HG03103 (cell line): ENCODE measurements at regions not wholly inside any gene's neighbourhood (a gene's known extent, or its start where the extent isn't known, plus 50 kb on each side); places are given as distances from the start of the nearest gene placed in this dataset.

Experiments
- ATAC-seq: cut with Tn5 transposase; IDR thresholded peaks from one replicate; pipeline ENCODE4 v1.9.1; 2021; ENCODE audit warnings: low read depth; ENCODE audit not compliant: unreplicated experiment

- ATAC-seq: no peak
Observed at GRCh38 chr15:96561593-96561992, 231.1 kb downstream of the NR2F2 start.

- ATAC-seq: no peak
Observed at GRCh38 chr15:96564546-96564945, 234.0 kb downstream of the NR2F2 start.

- no peak for ATAC-seq
Observed at GRCh38 chr15:96565266-96565665, 234.8 kb downstream of the NR2F2 start.

- ATAC-seq: no peak
Observed at GRCh38 chr15:96574782-96575181, 244.3 kb downstream of the NR2F2 start.

GRCh38 chr15:96576596-96576995 lies 246.1 kb downstream of the NR2F2 start:
- no peak for ATAC-seq

DNA sequence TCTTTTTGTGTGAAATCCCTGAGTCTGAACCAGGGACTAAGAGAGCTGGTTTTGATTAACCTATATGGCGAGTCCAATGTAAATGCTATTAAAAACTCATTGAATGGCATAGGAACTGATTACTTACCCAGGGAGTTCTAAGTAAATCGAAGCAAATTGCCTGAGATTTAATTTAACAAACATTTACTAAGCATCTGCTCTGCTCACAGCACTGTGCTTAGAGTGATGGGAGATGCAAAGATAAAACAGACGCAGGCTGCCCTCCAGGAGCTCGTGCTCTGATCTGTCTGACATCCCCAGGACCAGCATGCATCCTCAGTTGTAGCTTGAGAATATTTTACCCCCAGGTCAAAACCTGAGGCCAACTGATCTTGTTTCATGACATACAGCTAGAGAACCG lies 247.9 kb downstream of the NR2F2 start:
- ATAC-seq: no peak

DNA sequence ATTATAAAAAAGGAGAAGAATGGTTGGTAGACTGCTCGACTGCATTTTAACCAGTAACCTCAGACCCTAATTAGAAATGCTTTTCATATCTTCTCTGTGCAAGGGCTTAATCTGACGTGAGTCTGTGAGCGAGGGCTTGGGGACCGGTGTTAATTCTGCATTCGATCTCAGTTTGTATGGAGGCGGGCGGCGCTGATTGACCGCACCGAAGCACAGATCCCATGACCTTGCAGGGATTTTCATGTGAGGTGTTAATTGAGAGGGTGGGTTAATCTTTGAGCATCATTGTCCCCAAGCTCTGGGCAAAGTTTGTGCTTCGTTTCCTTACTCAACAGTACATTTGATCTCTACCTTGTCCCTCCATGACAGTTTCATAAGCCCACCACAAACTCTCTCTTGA lies 250.9 kb downstream of the NR2F2 start:
- ATAC-seq: no peak

GRCh38 chr15:96582473-96582872 lies 252.0 kb downstream of the NR2F2 start:
- ATAC-seq: no peak

DNA sequence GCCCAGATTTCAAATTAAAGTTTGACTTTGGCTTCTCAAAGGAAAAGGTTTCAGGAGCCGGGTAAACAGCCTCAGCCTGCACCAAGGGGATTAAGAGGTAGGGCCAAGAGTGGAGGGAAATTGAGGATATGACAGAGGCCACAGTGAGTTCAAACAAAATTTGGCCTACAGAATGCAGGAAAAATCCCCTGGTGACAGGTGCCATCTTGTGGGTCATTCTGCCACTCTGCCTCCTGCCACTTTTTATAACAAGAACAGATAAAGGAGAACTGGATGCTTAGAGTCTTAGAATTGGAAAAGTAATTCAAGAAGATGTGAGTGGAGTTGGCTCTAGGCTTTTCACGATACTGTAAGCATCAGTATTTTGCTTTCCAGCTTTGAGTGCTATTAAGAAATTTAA lies 253.2 kb downstream of the NR2F2 start:
- no peak for ATAC-seq

DNA sequence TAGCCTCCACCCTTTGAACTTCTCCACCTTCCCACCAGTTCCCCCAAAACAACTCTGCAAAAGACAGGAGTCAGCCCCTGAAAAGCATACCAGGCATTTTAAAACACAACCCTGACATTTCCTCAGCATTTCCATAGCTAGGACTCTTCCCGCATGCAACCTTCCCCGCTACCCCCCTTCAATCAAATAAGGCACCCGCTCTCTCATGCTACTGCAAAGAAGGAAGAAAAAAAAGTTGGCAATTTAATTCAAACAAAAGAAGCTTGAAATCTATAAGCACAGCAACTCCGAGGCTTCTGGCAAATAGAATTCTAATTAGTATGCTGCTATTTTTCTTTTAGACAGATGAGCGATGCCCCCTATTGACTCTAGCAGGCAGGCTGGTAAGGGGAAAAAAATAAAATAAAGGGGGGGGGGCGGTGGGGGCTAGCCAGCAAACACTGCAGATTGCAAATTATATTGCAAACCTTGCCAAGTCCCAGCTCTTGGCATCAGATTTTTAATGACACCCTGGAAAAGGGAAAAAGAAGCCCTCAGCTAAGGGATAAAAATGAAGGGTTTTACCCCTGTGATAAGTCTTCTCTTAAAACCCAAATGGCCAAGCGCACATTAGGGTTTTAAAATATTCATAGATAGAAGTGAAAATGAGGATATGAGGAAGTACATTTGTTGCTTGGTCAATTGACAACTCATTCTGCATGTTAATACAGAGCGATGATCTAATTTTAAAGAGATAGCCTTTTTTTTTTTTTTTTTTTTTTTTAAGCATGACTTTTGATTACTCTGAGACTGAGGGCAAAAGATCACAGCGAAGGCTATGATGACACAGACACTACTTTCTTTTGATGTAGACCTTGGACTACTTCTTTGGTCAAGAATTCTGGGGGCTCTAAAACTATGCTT lies 255.2 kb downstream of the NR2F2 start:
- no peak for ATAC-seq

- ATAC-seq: no peak
Observed at GRCh38 chr15:96586901-96587300, 256.4 kb downstream of the NR2F2 start.

DNA sequence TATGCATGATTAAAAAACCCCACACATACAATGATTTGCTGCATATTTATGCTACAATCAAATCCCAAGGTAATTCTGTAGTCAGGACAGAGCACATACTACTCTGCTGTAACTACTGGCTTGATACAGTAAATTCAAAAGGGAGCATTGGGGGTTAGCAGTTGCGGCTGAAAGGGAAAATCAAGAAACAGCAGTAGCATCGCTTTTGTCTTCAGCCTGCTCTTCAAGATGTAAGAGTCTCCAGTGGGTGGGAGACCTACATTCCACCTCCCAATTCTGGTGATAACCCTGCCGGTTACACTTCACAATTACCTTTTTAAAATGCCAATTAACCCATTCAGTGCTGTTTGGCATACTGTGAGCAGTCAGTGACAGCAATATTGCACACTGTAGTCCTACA lies 259.4 kb downstream of the NR2F2 start:
- ATAC-seq: no peak

- no peak for ATAC-seq
Observed at GRCh38 chr15:96593735-96594134, 263.2 kb downstream of the NR2F2 start.

DNA sequence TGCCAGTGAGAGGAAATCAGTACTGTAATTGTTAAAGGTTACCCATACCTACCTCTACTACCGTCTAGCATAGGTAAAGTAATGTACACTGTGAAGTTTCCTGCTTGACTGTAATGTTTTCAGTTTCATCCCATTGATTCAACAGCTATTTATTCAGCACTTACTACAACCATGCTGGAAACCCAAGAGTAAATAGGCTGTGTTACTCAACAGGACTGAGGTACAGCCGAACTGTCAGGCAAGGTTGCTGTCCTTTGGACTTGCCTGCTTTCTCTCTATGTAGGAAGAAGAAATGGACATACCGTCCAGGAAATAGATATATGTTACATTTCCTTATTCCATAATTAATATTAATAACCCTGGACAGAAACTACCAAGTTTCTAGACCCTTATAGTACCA lies 265.5 kb downstream of the NR2F2 start:
- no peak for ATAC-seq

DNA sequence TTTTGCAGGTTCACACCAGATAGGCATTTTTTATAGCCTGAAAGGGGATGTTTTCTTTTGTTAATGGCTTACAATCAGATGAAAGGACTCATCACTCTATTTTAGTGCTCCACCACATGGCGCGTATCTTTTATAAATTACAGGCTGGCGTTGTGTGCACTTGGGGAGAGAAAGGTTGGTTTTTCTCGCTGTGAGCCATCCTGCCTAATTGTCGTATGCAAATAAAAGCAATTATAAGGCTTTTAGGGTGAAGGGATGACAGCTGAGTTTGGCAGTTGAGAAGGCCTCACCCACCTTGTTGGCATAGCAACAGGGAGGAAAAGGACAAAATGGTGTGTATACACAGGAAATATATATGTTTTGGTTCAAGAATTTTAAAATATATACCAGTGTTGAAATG lies 268.0 kb downstream of the NR2F2 start:
- ATAC-seq: no peak

GRCh38 chr15:96599268-96599667 lies 268.8 kb downstream of the NR2F2 start:
- ATAC-seq: no peak

DNA sequence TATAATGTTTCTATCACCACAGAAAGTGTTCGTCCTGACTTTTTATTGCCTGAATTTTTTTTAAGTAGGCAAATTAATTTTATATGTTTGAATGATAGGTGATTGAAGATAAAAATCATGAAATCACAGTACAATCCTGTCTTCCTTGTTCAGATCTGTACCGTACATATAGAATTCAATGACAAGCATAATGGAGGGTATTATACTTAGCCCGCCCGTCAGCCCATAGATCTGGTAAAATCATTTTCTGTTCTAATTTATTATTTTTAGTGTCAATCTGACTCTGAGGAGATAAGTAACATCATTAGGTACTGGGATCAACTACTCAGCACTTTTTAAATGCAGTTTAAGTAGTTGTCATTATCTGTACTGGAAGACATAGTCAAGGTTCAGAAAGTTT lies 269.9 kb downstream of the NR2F2 start:
- ATAC-seq: no peak

- ATAC-seq: no peak
Observed at GRCh38 chr15:96606617-96607016, 276.1 kb downstream of the NR2F2 start.

DNA sequence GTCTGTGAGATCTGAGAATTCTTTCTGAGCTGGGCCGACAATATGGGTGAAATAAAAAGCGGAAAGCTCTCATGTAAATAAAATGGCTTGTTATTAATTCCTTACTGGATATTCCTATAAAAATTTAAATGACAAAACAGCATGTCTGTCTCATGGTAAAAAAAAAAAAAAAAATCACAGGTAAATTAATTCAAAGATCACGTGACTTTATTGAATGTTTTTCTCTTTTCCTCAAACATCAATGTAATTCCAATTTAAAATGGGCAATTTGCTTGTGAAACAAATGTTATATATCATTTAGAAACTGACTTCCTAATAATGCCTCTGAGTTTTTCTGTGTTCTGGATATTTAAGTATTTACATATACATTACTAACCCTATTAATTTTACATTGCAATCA lies 280.3 kb downstream of the NR2F2 start:
- no peak for ATAC-seq

DNA sequence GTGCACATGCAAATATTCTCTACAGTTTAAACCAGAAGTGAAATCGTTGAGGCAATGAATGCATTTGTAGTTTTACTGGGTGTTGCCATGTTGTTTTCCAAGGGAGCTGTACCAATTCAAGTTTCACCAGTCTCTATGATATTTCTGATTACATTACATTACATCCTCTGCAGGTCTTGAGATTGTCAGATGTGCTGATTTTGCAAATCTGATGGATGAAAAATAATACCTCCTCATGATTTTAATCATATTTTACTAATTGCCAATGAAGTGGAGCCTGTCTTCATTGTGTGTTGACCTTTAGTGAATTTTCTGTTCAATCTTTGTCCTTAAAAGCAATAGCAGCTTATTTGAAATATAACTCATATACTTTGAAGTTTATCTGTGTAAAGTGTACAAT lies 282.4 kb downstream of the NR2F2 start:
- no peak for ATAC-seq

DNA sequence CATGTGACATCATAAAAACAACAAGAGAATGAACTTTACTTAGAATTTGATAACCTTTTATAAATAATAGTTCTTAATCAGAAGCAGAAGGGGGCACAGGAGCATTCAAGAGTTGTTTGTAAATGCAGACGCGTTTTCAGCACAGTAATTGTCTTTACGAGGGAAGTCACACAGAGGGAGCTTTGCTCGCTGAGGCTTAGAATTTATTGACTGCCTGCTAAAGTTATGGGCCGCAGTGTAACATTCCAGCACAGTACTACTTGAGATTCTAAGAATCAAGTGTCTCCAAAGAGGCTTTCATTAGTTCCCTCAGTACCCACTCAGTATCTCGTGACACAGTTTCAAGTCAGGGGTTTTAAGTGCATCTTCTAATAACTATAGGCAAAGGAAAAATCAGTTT lies 288.7 kb downstream of the NR2F2 start:
- ATAC-seq: no peak

DNA sequence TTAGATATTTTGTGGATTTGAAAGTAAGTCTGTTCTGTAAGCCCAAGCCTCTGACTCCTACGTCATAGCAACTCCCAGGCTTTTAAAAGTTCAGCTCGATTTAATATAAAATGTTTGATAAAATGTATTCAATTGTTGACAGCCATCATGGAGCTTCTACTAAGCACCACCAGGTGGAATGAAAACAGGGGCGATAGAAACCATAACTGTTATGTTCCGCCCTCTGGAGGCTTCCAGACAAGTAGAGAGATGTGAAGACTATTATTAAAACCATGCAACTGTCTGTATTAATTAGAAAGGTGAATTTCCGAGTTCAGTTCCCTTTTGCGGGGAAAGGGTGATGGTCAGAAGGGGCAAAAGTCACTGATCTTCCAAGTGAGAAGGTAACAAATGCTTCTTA lies 292.2 kb downstream of the NR2F2 start:
- no peak for ATAC-seq

DNA sequence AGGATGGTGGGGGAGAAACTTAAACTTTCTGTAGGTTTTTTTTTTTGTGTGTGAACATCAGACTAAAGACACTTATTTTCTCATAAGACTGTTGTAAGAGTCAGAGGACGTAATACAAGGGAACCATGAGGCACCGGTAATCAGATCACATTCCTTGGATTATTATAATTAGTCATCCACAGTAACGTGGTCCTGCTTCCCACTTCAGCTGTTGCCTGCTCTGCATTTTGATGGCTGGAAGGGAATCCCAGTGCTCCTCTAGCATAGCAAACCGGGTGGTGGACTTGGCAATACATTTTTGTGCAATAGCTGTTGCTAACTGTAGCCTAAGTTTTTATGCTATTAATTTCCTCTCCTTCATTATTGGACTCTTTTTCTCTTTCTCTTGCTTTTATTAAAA lies 294.8 kb downstream of the NR2F2 start:
- no peak for ATAC-seq
